ENCODE measurements at regions not wholly inside any gene's neighbourhood (a gene's known extent, or its start where the extent isn't known, plus 50 kb on each side); places are given as distances from the start of the nearest gene placed in this dataset.

GRCh38 chr5:106451998-106452397 lies 1218.7 kb downstream of the EFNA5 start:
- no peaks in the 10 kb centered on the region for H3K36me3 ChIP-seq (ENCODE audit: control insufficient read depth in 2 of 2, extremely low read depth in 1 of 2, insufficient read depth in 2 of 2, low read length in 2 of 2)
- dilution Hi-C loops (cut with MboI; ENCODE audit: extremely low pct_ligation_motif_present, low sequenced_read_pairs), result no loop called here
- H3K4me3 ChIP-seq (ENCODE audit: control insufficient read depth in 2 of 3, extremely low read depth in 1 of 3, insufficient read depth in 2 of 3, low read depth in 1 of 3, low read length in 3 of 3), result no peak overlapping the region
- no peak overlapping the region for H3K4me2 ChIP-seq (ENCODE audit: control insufficient read depth, extremely low read depth, insufficient read depth, low read depth, low read length)
- DNase-seq (ENCODE audit: low read depth, low spot score), result no peak
- no peaks in the 10 kb centered on the region for H4K20me1 ChIP-seq (ENCODE audit: control insufficient read depth, extremely low read depth, insufficient read depth, low read length)
- FAIRE-seq, result no peak
- peaks cover 14% of the 10 kb centered on the region for H3K4me1 ChIP-seq (ENCODE audit: control insufficient read depth, extremely low read depth, insufficient read depth, low read length)
- H3K27me3 ChIP-seq (ENCODE audit: control insufficient read depth, extremely low read depth, insufficient read depth, low read length), result no peaks in the 10 kb centered on the region
- H3K9ac ChIP-seq (ENCODE audit: control insufficient read depth, extremely low read depth, insufficient read depth, low read length), result no peak overlapping the region
- H2AFZ ChIP-seq (ENCODE audit: control insufficient read depth, low read length), result no peak overlapping the region
- no peak overlapping the region for H3K27ac ChIP-seq (ENCODE audit: control insufficient read depth, insufficient read depth, low read length)
- TF ChIP-seq EZH2 (IDR thresholded peaks at IDR 0.05; ENCODE audit: low read length), result no peak
- H3K79me2 ChIP-seq (ENCODE audit: control insufficient read depth, insufficient read depth, low read length), result no peaks in the 10 kb centered on the region
- H3K9me1 ChIP-seq (ENCODE audit: control insufficient read depth, extremely low read depth, insufficient read depth, low read length), result no peaks in the 10 kb centered on the region
- no peaks in the 10 kb centered on the region for H3K9me3 ChIP-seq (ENCODE audit: control insufficient read depth, low read depth, low read length)

- Histone ChIP-seq H3K9ac (ENCODE audit: control insufficient read depth, extremely low read depth, insufficient read depth, low read length) (no peak overlapping the region), H3K9me3 (ENCODE audit: control insufficient read depth, low read depth, low read length) (no peaks in the 10 kb centered on the region), H3K27ac (ENCODE audit: control insufficient read depth, insufficient read depth, low read length) (no peak overlapping the region), H3K4me2 (ENCODE audit: control insufficient read depth, extremely low read depth, insufficient read depth, low read depth, low read length) (no peak overlapping the region), H3K4me1 (ENCODE audit: control insufficient read depth, extremely low read depth, insufficient read depth, low read length) (no peaks in the 10 kb centered on the region), H3K4me3 (ENCODE audit: control insufficient read depth in 2 of 3, extremely low read depth in 1 of 3, insufficient read depth in 2 of 3, low read depth in 1 of 3, low read length in 3 of 3) (no peak overlapping the region), H2AFZ (ENCODE audit: control insufficient read depth, low read length) (no peak overlapping the region), H3K27me3 (ENCODE audit: control insufficient read depth, extremely low read depth, insufficient read depth, low read length) (no peaks in the 10 kb centered on the region), H3K79me2 (ENCODE audit: control insufficient read depth, insufficient read depth, low read length) (no peaks in the 10 kb centered on the region), H3K9me1 (ENCODE audit: control insufficient read depth, extremely low read depth, insufficient read depth, low read length) (no peaks in the 10 kb centered on the region), H4K20me1 (ENCODE audit: control insufficient read depth, extremely low read depth, insufficient read depth, low read length) (no peaks in the 10 kb centered on the region), H3K36me3 (ENCODE audit: control insufficient read depth in 2 of 2, extremely low read depth in 1 of 2, insufficient read depth in 2 of 2, low read length in 2 of 2) (no peaks in the 10 kb centered on the region)
- FAIRE-seq (no peak), DNase-seq (ENCODE audit: low read depth, low spot score) (no peak)
- TF ChIP-seq CTCF (optimal IDR thresholded peaks at IDR 0.05 in 1 of 3, IDR thresholded peaks at IDR 0.05 in 1 of 3, conservative IDR thresholded peaks at IDR 0.05 in 1 of 3; ENCODE audit: extremely low read depth in 1 of 3, insufficient read depth in 2 of 3, low read length in 3 of 3), result no peak
- no peak for TF ChIP-seq EZH2 (IDR thresholded peaks at IDR 0.05; ENCODE audit: low read length)
- dilution Hi-C loops (cut with MboI; ENCODE audit: extremely low pct_ligation_motif_present, low sequenced_read_pairs), result no loop called here
Measured at GRCh38 chr5:106443746-106444145, 1227.0 kb downstream of the EFNA5 start.

- no peak for FAIRE-seq
- dilution Hi-C loops (cut with MboI; ENCODE audit: extremely low pct_ligation_motif_present, low sequenced_read_pairs), result no loop called here
Measured at GRCh38 chr5:106435185-106435584, 1235.6 kb downstream of the EFNA5 start.

More at GRCh38 chr5:106435185-106435584, 1235.6 kb downstream of the EFNA5 start:
- DNase-seq (ENCODE audit: low read depth, low spot score), result no peak
- no peaks in the 10 kb centered on the region for H3K36me3 ChIP-seq (ENCODE audit: control insufficient read depth in 2 of 2, extremely low read depth in 1 of 2, insufficient read depth in 2 of 2, low read length in 2 of 2)
- no peaks in the 10 kb centered on the region for H3K9me3 ChIP-seq (ENCODE audit: control insufficient read depth, low read depth, low read length)
- no peak overlapping the region for H3K27ac ChIP-seq (ENCODE audit: control insufficient read depth, insufficient read depth, low read length)
- no peaks in the 10 kb centered on the region for H3K27me3 ChIP-seq (ENCODE audit: control insufficient read depth, extremely low read depth, insufficient read depth, low read length)
- H3K4me3 ChIP-seq (ENCODE audit: control insufficient read depth in 2 of 3, extremely low read depth in 1 of 3, insufficient read depth in 2 of 3, low read depth in 1 of 3, low read length in 3 of 3), result no peak overlapping the region
- no peaks in the 10 kb centered on the region for H3K9me1 ChIP-seq (ENCODE audit: control insufficient read depth, extremely low read depth, insufficient read depth, low read length)
- H3K79me2 ChIP-seq (ENCODE audit: control insufficient read depth, insufficient read depth, low read length), result no peaks in the 10 kb centered on the region
- H3K9ac ChIP-seq (ENCODE audit: control insufficient read depth, extremely low read depth, insufficient read depth, low read length), result no peak overlapping the region
- H3K4me1 ChIP-seq (ENCODE audit: control insufficient read depth, extremely low read depth, insufficient read depth, low read length), result no peaks in the 10 kb centered on the region
- no peak overlapping the region for H2AFZ ChIP-seq (ENCODE audit: control insufficient read depth, low read length)
- TF ChIP-seq CTCF (optimal IDR thresholded peaks at IDR 0.05 in 1 of 3, IDR thresholded peaks at IDR 0.05 in 1 of 3, conservative IDR thresholded peaks at IDR 0.05 in 1 of 3; ENCODE audit: extremely low read depth in 1 of 3, insufficient read depth in 2 of 3, low read length in 3 of 3), result no peak
- TF ChIP-seq EZH2 (IDR thresholded peaks at IDR 0.05; ENCODE audit: low read length), result no peak
- H3K4me2 ChIP-seq (ENCODE audit: control insufficient read depth, extremely low read depth, insufficient read depth, low read depth, low read length), result no peak overlapping the region
- H4K20me1 ChIP-seq (ENCODE audit: control insufficient read depth, extremely low read depth, insufficient read depth, low read length), result no peaks in the 10 kb centered on the region
